Right forelimb (tissue), 1 donor: ENCODE measurements at regions not wholly inside any gene's neighbourhood (a gene's known extent, or its start where the extent isn't known, plus 50 kb on each side); places are given as distances from the start of the nearest gene placed in this dataset.

Source experiments
- DNase-seq: peaks from one replicate; pipeline ENCODE4 v3.0.0-alpha.2; 2018

DNA sequence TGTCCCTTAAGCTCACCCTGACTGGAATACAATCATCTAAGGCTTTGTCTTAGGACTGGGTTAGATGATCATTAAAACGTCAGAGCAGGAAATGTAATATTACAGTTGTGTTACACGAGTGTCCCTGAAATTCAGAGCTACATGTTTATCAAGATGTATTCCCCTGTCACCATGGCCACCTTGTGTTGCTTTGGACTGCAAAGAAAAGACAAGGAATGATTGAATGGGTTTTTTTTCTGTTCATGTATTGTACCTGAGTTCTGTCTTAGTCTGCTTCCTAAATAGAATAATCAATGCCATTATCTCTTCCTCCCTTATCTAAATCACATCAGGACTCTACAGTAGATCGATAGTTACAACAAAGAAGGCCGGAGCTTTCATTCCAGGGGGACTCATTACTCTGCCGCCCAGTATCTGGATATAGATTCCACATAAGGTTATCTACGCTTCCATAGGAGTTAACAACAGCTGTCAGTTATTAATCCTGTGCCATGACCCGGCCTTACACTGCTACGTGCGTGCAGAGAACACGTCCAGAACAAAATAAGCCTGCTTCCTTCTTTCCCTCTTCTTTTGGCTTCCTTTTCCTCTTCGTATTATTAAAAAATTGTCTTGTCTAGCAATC, 274.1 kb upstream of the SASH1 start:
- no peak for DNase-seq

DNA sequence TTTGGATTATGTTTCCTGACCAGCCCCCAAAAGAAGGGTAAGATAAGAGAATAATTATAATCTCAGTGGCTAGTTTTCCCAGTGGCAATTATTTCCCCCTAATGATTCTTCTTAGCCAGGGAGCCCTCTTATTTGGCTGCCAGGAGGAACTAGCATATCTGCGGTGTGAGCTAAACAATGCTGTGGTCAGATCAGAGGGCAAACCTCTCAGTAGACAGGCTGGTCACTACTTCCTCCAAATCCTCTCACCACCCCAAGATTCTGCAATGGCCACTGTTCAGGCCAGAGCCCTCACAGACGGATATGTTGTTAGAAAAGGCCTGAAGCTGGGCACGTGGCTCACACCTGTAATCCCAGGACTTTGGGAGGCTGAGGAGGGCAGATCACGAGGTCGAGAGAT, 273.4 kb upstream of the SASH1 start:
- no peak for DNase-seq

DNA sequence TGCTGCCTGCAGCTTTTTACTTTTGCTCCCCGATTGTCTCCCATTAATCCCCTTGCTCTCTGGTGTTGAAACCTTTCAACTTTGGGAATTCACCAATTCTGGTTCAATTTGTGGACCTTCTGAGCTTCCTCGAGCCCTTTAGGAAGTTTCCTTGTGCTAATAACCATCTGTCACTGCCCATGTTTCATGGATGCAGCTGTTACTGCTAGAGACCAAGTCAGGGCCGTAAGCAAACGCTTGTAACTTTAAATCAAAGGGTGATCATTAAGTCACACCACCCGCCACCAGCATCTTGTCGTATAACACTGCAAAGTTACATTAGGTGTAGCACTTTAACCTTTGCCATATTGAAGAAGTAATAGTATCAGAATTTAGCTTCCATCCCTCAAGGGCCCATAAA, 268.3 kb upstream of the SASH1 start:
- DNase-seq: no peak

DNA sequence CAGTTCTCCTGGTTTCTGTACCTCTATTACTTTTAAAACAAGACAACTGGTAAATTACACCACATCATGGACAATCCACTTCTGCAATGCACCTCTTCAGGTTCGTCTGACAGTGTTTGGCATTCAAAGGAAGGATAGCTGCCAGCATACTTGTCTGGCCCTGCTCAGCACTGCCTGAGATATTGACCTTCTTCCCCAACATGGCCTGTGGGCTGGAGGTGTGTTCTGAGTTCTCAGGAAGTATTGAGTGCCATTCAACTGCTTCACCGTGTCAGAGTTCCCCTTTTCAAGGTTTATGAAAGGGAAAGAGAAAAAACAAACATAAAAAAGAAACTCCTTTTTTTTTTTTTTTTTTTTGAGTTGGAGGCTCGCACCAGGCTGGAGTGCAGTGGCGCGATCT, 267.9 kb upstream of the SASH1 start:
- DNase-seq: no peak

DNA sequence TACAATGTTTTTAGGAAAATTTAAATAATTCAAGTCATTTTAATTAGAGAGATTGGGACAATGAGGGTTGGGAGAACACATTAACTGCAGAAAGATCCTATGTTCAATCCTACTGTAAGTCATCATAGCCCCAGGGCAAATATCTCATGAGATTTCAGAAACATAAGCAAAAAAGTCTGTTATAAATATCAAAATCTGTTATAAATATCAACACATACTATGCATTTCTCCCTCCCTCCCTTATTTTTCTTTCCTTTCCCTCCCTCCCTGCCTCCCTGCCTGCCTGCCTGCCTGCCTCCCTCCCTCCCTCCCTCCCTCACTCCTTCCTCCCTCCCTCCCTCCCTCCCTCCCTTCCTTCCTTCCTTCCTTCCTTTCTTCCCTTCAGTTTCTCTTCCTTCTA, 267.3 kb upstream of the SASH1 start:
- no peak for DNase-seq

DNA sequence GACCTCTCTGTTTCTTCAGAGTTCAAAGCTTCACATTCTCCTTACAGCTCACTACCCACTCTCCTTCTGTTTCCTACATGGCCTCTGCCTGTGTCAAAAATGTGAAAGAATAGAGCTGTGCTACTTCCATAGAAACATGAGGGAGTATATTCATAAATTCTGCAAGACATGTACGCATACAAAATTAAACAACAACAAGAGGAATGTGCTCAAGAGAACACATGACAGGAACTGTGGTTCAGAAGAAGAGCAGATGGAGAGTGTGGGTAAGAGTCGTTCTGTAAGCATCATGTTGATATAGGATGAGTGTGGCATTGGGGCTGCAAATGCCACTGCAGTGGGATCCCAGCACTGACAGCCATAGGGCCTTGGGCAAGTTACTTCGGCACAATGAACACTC, 266.6 kb upstream of the SASH1 start:
- no peak for DNase-seq

DNA sequence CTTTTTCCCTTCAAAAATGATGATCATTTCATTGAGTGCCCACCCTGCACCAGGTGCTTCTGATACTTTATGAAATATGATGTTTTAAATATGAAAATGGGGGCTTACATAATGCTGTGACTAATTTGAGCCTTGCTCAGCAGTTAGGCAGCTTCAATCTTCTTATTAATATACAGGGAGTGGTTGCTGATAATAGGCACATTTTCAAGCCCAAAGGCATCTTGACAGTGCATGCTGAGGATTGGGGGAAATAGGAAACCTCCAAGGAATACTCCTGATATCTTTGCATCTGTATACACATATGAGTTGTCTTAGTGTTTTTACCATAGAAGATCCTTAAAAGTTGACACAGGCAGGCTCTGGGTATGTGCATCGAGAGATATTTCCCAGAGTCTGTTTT, 262.3 kb upstream of the SASH1 start:
- no peak for DNase-seq

DNA sequence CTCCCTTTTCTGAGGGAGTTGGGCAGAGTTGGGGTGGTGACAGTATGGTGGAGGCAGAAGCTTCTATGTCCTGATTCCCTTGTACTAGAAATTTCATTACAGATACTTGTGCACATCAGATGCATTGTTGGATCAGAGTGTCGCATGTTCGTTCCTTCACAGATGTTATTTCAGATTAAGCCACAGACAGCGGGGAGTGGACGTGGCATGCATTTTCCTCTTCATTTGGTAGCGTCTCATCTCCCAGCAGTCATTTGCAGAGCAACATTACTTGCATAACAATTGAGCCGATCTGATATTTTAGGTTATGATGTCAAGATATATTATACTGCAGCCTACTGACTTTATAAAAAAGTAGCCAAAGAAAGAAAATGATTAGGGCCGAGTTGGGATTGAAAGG, 261.6 kb upstream of the SASH1 start:
- no peak for DNase-seq

DNA sequence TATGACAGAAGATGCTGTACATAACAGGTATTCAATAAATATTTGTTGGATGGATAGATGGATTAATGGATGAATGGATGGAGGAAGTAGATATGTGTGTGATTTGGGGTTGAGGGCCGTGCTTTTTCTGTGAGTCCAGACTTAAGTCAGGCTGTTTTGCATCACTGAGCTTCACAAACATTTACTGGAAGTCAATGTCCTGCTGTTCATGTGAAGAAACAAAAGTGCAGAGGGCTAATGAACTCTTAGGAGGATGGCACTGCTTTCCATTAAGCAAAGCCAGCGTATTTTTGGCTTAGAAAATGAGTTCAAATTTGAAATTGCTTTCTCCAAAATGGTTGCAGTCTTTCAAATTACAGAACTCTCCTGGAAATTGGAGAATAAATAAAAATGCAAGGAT, 260.6 kb upstream of the SASH1 start:
- no peak for DNase-seq

DNA sequence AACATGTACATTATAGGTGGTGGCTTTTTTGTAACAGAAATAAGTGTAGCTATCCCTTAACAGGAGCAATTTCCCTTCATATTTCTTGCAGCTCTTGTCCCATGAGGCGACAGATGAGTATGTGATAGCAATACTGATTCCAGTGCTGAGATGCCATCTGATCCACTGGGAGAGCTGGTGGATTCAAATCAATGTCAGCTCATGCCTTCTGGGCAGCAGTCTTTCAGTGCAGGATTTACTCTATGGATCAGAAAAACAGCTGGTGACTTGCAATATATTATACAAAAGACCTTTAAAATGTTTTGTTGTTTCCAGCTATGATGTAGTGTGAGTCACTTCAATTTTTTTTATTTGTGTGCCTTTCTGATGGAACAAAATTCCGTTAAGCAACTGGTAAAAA, 259.9 kb upstream of the SASH1 start:
- DNase-seq: no peak

DNA sequence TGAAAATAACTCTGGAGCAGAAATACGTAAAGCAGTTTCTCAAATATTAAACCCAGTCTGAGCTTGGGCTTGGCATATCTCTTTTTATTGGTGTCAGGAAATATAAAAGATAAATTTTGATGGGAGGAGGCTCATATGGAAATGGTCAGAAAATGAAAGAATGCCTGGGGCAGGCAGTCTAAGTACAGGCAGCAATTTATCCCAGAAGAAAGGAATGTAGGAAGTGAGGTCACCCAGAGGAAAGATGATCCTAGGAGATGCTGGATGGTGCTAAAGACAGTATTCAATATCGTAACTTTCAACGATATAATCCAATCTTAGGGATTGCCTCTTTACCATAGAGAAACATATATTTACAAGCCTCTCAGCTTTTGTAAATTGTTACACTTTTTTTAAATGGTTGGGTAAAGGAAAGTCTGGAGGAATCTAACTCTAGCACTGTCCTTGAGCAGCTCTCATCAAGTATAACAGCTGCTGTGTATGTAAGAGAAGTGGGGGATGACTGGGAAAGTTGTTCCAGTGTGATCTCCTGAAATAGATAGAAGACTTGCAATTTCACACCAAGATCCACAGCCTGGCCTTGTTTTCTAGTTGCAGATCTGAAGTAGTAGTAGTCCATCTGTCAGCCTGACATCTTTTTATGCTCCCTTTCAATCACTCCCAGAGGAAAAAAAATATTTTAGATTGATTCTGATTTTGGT, 256.9 kb upstream of the SASH1 start:
- no peak for DNase-seq

DNA sequence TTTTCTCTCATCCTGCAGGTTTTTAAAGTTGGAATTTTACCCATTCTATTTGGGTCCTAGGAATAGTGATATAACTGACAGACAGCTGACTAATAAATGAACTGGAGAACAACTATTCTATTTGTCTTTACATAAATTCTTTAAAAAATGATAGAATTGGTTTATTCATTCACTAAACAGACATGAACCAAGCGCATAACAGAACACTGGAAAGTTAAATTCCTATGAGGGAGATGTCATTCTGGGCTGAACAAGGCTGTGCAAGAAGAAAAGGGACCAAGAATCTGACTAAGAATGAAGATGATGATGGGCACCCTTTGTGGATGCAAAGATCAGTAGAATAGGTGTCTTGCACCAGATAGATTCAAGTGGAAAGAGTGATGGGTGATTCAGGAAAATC, 256.3 kb upstream of the SASH1 start:
- DNase-seq: no peak

DNA sequence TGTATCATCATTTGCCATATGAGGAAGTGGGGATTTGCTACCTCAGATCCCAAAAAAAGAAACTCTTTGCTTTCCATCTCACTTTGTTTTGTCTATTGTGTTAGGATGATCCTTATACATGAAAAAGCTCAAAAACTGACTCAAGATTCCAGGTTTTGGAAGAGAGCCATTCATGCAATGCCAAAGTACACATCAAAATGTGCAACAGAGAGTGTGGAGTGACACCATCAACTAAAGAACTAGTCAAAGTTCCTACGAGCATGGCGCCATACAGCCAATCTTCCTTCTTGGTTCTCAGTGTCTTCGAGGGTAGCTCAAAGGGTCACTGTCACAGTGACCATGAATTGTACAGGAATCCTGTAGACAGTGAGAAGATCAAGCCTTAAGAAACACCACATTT, 255.8 kb upstream of the SASH1 start:
- DNase-seq: no peak

DNA sequence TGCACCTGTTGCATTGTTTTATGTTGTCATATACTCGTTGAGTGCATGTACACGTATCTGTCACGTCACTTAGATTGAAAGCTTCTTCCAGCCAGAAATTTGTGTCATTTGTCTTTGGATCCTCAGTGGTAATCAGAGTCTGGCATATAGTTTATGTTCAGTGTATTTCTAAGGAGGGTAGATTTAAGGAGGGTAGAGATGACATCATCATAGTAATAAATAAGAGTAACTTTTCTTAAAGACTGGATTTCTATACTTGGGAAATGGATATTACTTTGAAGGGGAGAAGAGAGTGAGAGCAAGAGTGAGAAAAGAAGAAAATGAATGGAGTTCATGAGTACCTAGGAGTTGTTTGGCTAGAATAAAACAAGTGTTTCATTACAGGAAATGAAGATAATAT, 255.0 kb upstream of the SASH1 start:
- DNase-seq: no peak

DNA sequence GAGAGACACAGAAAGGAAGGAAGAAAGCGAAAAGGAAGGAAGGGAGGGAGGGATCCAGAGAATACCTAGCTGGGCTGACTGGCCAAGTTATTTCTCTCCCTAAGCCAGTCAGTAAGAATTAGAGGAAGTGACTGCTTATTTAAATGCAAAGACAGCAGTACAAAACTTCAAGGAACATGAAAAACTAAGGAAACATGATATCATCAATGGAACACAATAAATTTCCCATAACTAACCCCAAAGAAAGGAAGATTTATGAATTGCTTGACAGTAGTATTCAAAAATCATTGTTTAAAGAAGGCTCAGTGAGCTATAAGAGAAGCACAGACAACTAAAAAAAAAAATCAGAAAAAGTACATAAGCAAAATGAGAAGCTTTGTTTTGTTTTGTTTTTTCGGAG, 252.3 kb upstream of the SASH1 start:
- DNase-seq: no peak

DNA sequence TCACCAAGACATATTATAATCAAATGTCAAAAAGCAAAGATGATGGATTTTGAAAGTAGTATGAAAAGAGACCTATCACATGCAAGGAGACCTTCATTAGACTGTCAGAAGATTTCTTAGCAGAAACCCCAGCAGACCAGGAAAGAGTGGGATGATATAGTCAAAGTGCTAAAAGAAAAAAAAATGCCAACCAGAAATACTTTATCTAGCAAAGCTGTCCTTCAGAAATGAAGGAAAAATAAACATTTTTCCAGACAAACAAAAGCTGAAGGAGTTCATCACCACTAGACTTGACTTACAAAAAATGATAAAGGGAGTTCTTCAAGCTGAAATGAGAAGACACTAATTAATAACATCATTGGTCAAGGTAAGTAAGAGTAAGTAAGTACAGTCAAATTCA, 251.2 kb upstream of the SASH1 start:
- no peak for DNase-seq

DNA sequence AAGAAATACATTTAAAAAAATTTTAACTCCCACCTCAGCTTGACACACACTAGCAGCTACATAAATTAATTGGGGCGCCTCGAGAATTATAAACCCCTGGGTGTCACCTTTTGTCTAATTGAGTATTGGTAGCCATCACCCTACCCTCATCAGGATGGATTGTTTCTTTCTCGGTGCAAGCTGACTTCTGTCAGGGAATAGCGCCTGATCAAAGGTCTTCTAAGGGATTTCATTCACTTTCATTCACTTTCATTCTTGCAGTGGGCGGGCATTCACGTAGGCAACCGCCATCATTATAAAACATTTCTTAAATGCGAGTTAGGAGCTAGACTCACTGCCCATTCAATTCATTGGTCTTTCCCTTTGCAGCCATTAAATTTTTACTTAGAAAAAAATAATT, 239.2 kb upstream of the SASH1 start:
- no peak for DNase-seq

DNA sequence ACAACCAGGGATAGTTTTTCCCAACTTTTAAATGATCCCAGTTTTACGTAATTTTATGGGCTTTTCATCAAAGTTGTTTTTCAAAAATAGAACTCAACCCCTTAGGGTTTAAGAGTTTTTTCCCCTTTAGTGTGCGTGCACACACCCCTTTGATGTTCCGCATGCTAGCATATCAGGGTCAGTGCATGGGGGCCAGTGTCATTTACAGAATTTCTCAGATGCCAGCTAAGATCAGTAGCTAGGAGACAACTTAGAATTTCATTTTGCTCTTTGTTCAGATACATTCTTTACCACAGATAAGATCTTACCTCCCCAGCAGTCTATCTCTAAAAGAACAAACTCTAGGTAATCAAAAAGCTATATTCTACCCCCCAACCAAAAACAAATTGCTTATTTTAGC, 238.5 kb upstream of the SASH1 start:
- no peak for DNase-seq

DNA sequence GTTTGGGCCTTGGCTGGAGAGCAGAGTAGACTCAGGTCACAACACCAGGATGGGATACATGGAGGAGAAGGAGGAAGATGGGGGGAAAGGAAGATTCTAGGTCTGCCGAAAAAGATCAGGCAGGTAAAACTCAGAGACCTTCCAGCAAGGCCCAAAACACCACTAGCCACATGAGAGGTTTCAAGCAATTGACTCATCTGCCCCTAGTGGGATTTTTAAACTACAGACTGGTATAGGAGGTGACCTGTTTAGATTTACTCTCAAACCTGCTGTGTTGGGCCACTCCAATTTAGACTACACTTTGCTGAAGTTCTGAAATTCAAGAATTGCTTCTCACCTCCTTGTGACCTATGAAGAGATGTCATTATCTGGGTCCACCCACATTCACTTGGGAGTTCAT, 236.9 kb upstream of the SASH1 start:
- DNase-seq: no peak

DNA sequence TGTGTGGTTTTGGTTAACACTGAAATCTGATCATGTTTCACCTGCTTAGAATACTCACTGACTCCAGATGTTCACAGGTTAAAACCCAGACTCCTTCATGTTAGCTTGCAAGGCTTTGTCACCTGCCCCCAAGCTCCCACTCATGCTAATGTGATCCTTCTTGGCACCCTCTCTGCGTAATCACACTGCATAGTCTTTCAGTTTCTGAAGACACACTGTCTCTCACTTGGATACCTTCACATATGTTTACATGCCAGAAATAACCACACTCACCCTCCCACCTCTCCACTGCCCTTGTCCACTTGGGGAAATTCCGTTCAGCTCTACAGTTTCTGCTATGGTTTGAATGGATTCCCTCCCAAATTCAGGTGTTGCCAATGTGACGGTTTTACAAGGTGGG, 234.7 kb upstream of the SASH1 start:
- no peak for DNase-seq

DNA sequence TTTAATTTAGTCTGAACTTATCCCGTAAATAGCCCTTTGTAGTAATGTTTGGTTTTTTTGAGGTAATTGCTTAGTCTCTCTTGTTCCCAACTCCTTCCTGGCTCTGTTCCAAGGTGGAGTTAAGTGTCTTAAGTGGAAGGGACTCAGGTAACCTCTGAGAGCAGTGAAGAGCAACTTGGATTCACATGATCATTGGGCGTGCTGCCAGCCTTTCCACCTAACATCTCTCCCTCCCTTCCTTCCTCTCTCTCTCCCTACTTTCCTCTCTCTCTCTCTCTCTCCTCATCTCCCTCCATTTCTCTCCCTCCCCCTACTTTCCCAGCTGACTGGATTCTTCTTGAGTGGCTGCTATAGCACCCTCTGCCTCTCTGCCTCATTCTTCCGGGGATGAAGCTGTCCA, 232.9 kb upstream of the SASH1 start:
- DNase-seq: no peak

DNA sequence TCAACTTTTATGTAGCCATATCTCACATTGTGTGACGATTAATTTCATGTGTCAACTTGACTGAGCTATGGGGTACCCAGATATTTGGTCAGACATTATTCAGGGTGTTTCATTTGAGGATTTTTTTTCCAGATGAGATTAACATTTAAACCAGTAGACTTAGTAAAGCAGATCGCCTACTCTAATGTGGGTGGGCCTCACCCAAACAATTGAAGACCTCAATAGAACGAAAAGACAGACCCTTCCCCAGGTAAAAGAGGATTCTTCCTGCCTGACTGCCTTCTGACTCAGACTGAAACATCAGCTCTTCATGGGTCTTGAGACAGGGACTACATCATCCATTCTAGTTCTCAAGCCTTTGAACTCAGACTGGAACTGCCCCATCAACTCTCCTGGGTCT, 231.7 kb upstream of the SASH1 start:
- no peak for DNase-seq

DNA sequence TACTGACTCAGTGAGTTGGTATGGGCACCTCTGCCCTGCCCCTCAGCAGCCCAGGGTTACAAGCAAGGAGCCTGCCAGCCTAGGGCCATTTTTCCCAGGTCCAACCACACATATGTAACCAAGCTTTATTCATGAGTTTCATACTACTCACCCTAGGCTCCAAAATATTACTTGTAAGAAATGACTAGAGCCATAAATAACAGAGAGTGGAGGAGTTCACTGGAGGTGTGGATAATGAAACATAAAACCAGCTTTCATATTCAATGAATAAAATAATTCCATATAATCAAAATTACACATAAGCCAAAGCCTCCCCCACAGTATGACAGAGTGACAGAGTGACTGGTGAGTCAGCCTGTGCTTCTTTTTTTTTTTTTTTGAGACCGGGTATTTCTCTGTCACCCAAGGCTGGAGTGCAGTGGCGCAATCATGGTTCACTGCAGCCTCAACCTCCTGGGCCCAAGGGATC, 229.8 kb upstream of the SASH1 start:
- no peak for DNase-seq

DNA sequence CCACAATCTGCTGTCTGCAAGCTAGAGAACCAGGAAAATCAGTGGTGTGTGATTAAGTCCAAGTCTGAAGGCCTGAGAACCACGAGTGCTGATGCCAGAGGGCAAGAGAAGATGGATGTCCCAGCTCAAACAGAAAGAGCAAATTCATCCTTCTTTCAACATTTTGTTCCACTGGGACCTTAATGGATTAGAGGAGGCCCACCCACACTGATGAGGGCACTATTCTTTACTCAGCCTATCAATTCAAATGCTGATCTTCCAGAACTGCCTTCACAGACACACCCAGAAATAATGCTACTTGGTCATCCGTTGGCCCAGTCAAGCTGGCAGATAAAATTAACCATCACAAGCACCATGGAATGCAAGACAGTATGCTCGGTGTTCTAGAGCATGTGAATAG, 226.6 kb upstream of the SASH1 start:
- no peak for DNase-seq

DNA sequence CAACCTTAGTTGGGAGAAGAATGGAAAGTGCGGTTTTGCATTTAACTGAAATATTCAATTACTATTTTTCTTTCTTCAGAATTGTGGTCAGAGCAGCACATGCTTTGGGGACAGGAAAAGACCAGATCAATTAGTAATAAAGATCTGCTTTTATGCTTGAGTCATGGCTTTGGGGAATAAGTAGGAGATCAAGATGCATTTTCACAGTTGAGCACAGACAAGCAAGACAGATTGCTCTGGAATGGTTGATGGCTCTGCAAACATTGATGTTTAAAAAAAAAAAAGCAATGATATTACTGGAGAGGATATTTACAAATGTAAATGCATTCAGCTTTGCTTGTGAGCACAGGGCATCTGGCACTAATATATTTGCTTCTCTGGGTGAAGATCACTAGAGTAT, 224.4 kb upstream of the SASH1 start:
- DNase-seq: no peak
